ENCODE measurements at regions not wholly inside any gene's neighbourhood (a gene's known extent, or its start where the extent isn't known, plus 50 kb on each side); places are given as distances from the start of the nearest gene placed in this dataset.
"Not testable (repeated sequence)": the region's sequence is repeated elsewhere in the genome, so short reads cannot be mapped to it uniquely, and the experiment has no call there.

- TF ChIP-seq CTCF, POLR2A (IDR thresholded peaks at IDR 0.05): not testable (repeated sequence)
These were observed 249.2 kb upstream of the TP53TG3 start for GRCh38 chr16:32925192-32925591.
